Chondrocyte (in vitro differentiated cells): ENCODE measurements at regions not wholly inside any gene's neighbourhood (a gene's known extent, or its start where the extent isn't known, plus 50 kb on each side); places are given as distances from the start of the nearest gene placed in this dataset.

Experiments
- DNase-seq: peaks from one replicate; pipeline ENCODE4 v3.0.0; 2021; ENCODE audit warnings: mixed read lengths, low spot score
- H3K27ac Mint-ChIP-seq: one replicate; pipeline ENCODE4 v1.8.0; 2021; ENCODE audit warnings: mild to moderate bottlenecking, moderate library complexity, mixed read lengths; ENCODE audit not compliant: unreplicated experiment
- H3K27me3 Mint-ChIP-seq: 2 replicates; pipeline ENCODE4 v1.8.0; 2021; ENCODE audit warnings: low read depth, mixed read lengths
- H3K36me3 Mint-ChIP-seq: 2 replicates; pipeline ENCODE4 v1.8.0; 2021; ENCODE audit warnings: low read depth, mixed read lengths
- H3K4me1 Mint-ChIP-seq: 2 replicates; pipeline ENCODE4 v1.8.0; 2021; ENCODE audit warnings: low read depth, mild to moderate bottlenecking, mixed read lengths
- H3K4me3 Mint-ChIP-seq: one replicate; pipeline ENCODE4 v1.8.0; 2021; ENCODE audit warnings: mild to moderate bottlenecking, moderate library complexity, mixed read lengths; ENCODE audit not compliant: unreplicated experiment
- H3K9me3 Mint-ChIP-seq: 2 replicates; pipeline ENCODE4 v1.8.0; 2021; ENCODE audit warnings: low read depth, mixed read lengths
- CTCF ChIP-seq: fragments of 200-600 bp; sonication (generic); IDR thresholded peaks from 2 replicates; pipeline ENCODE4 v1.5.0; 2021; ENCODE audit warnings: antibody characterized with exemption, mild to moderate bottlenecking, moderate library complexity

GRCh38 chr4:96509039-96509741 is 669.3 kb downstream of the PDHA2 start:
- H3K4me1 Mint-ChIP-seq, result no peaks in the 10 kb centered on the region
- no peaks in the 10 kb centered on the region for H3K36me3 Mint-ChIP-seq
- peaks cover 18% of the 10 kb centered on the region for H3K9me3 Mint-ChIP-seq
- H3K4me3 Mint-ChIP-seq, result no peak overlapping the region
- H3K27me3 Mint-ChIP-seq, result peaks cover 2% of the 10 kb centered on the region
- no peak overlapping the region for H3K27ac Mint-ChIP-seq
- no peak for DNase-seq
- TF ChIP-seq CTCF, result no peak

DNA sequence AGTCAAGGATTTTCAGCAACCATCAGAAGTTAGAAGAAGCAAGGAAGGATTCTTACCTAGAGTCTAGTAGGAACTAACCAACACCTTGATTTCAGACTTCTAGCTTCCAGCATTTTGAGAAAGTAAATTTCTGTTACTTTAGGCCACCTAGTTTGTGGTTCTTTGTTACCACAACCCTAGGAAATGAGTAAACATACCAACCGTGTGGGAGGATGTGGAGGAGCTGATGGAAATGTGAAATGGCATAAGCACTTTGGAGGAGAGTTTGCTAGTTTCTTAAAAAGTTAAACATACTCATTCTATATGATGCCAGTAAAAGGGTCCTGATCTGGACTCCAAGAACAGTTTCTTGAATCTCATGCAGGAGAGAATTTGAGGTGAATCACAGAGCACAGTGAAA is 679.4 kb downstream of the PDHA2 start:
- Mint-ChIP-seq H3K36me3 (no peaks in the 10 kb centered on the region), H3K27ac (no peak overlapping the region), H3K4me1 (no peaks in the 10 kb centered on the region), H3K4me3 (no peak overlapping the region), H3K9me3 (no peaks in the 10 kb centered on the region), H3K27me3 (no peaks in the 10 kb centered on the region)
- no peak for TF ChIP-seq CTCF
- no peak for DNase-seq

DNA sequence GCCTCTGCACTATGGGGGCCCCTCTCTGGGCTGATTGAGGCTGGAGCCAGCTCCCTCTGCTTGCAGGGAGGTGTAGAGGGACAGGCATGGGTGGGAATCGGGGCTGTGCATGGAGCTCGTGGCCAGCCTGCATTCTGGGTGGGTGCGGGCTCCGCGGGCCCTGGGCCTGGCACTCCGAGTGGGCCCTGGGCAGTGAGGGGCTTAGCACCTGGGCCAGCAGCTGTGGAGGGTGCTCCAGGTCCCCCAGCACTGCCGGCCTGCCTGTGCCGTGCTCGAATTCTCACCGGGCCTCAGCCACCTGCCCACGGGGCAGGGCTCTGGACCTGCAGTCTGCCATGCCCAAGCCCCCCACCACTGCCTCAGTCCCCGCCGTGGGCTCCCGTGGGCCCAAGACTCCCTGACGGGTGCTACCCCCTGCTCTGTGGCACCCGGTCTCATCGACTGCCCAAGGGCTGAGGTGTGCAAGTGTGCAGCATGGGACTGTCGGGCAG is 681.2 kb downstream of the PDHA2 start:
- no peak for DNase-seq
- Mint-ChIP-seq H3K4me1 (peaks cover 10% of the 10 kb centered on the region), H3K9me3 (no peaks in the 10 kb centered on the region), H3K4me3 (no peak overlapping the region), H3K27ac (no peak overlapping the region), H3K27me3 (no peaks in the 10 kb centered on the region), H3K36me3 (no peaks in the 10 kb centered on the region)
- TF ChIP-seq CTCF, result no peak

DNA sequence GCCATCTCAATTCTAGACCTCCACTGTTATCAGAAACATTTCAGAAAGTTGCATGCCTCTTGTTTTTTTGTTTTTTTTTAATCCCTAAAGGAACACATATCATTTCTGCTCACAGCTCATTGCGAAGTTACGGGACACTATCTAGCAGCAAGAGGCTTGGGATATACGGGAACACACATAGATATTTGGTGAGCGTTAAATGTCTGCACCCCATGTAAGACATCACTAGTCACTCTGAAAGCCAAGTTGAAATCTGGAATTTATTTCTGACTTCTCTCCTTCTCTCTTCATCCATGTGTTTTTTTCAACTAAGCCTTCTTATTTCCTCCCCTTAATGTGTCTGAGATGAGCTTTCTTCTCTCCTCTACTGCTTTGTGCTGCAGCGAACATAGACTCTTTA is 683.7 kb downstream of the PDHA2 start:
- Mint-ChIP-seq H3K36me3 (no peaks in the 10 kb centered on the region), H3K4me1 (peaks cover 14% of the 10 kb centered on the region), H3K27me3 (no peaks in the 10 kb centered on the region), H3K9me3 (no peaks in the 10 kb centered on the region), H3K27ac (no peak overlapping the region), H3K4me3 (no peak overlapping the region)
- DNase-seq, result no peak
- no peak for TF ChIP-seq CTCF

- peaks cover 1% of the 10 kb centered on the region for H3K9me3 Mint-ChIP-seq
- DNase-seq, result no peak
- no peaks in the 10 kb centered on the region for H3K27me3 Mint-ChIP-seq
- no peaks in the 10 kb centered on the region for H3K36me3 Mint-ChIP-seq
- no peak for TF ChIP-seq CTCF
- H3K4me1 Mint-ChIP-seq, result peaks cover 14% of the 10 kb centered on the region
- H3K4me3 Mint-ChIP-seq, result no peak overlapping the region
- no peak overlapping the region for H3K27ac Mint-ChIP-seq
Measured at GRCh38 chr4:96524311-96524875, 684.5 kb downstream of the PDHA2 start.
